ENCODE measurements at regions not wholly inside any gene's neighbourhood (a gene's known extent, or its start where the extent isn't known, plus 50 kb on each side); places are given as distances from the start of the nearest gene placed in this dataset.

- no peak for DNase-seq
- intact Hi-C loops (cut with micrococcal nuclease), result no loop called here
- ChIA-PET CTCF (no interaction called here), POLR2A (no interaction called here)
- Mint-ChIP-seq H3K4me1 (ENCODE audit: low read depth) (peaks cover 4% of the 10 kb centered on the region), H3K9me3 (no peaks in the 10 kb centered on the region), H3K27me3 (peaks cover 5% of the 10 kb centered on the region), H3K36me3 (no peaks in the 10 kb centered on the region), H3K4me3 (no peak overlapping the region), H3K27ac (no peak overlapping the region)
These were observed 313.1 kb upstream of the ZNF32 start for GRCh38 chr10:43961523-43962345.

GRCh38 chr10:43960981-43961380 lies 312.3 kb upstream of the ZNF32 start:
- no peak overlapping the region for H3K4me3 Mint-ChIP-seq
- H3K27ac Mint-ChIP-seq, result no peak overlapping the region
- H3K36me3 Mint-ChIP-seq, result no peaks in the 10 kb centered on the region
- no peaks in the 10 kb centered on the region for H3K9me3 Mint-ChIP-seq
- peaks cover 4% of the 10 kb centered on the region for H3K4me1 Mint-ChIP-seq (ENCODE audit: low read depth)
- intact Hi-C loops (cut with micrococcal nuclease), result no loop called here
- no peak for DNase-seq
- peaks cover 8% of the 10 kb centered on the region for H3K27me3 Mint-ChIP-seq
- CTCF ChIA-PET, result no interaction called here
- POLR2A ChIA-PET, result no interaction called here

- ChIA-PET CTCF (no interaction called here), POLR2A (no interaction called here)
- H3K4me3 Mint-ChIP-seq, result no peak overlapping the region
- H3K27me3 Mint-ChIP-seq, result peaks cover 9% of the 10 kb centered on the region
- intact Hi-C loops (cut with micrococcal nuclease), result no loop called here
- H3K9me3 Mint-ChIP-seq, result no peaks in the 10 kb centered on the region
- H3K36me3 Mint-ChIP-seq, result no peaks in the 10 kb centered on the region
- no peak for DNase-seq
- H3K4me1 Mint-ChIP-seq (ENCODE audit: low read depth), result peaks cover 4% of the 10 kb centered on the region
- no peak overlapping the region for H3K27ac Mint-ChIP-seq
These were observed 311.8 kb upstream of the ZNF32 start for GRCh38 chr10:43960477-43960876.

- ChIA-PET CTCF (no interaction called here), POLR2A (no interaction called here)
- Mint-ChIP-seq H3K36me3 (no peaks in the 10 kb centered on the region), H3K4me1 (ENCODE audit: low read depth) (peaks cover under 1% of the 10 kb centered on the region), H3K4me3 (no peak overlapping the region), H3K27me3 (peaks cover 6% of the 10 kb centered on the region), H3K9me3 (no peaks in the 10 kb centered on the region), H3K27ac (no peak overlapping the region)
- intact Hi-C loops (cut with micrococcal nuclease), result no loop called here
- no peak for DNase-seq
These were observed 311.4 kb upstream of the ZNF32 start for GRCh38 chr10:43960135-43960415.

- H3K27me3 Mint-ChIP-seq, result peaks cover 6% of the 10 kb centered on the region
- H3K27ac Mint-ChIP-seq, result no peak overlapping the region
- no peak for DNase-seq
- intact Hi-C loops (cut with micrococcal nuclease), result no loop called here
- no peaks in the 10 kb centered on the region for H3K9me3 Mint-ChIP-seq
- no peak overlapping the region for H3K4me3 Mint-ChIP-seq
- POLR2A ChIA-PET, result no interaction called here
- H3K36me3 Mint-ChIP-seq, result no peaks in the 10 kb centered on the region
- no peaks in the 10 kb centered on the region for H3K4me1 Mint-ChIP-seq (ENCODE audit: low read depth)
- CTCF ChIA-PET, result no interaction called here
These were observed 310.9 kb upstream of the ZNF32 start for GRCh38 chr10:43959364-43960134.

GRCh38 chr10:43958964-43959363 lies 310.3 kb upstream of the ZNF32 start:
- Mint-ChIP-seq H3K9me3 (no peaks in the 10 kb centered on the region), H3K27me3 (peaks cover 4% of the 10 kb centered on the region), H3K4me1 (ENCODE audit: low read depth) (no peaks in the 10 kb centered on the region), H3K4me3 (no peak overlapping the region), H3K27ac (no peak overlapping the region), H3K36me3 (no peaks in the 10 kb centered on the region)
- intact Hi-C loops (cut with micrococcal nuclease), result no loop called here
- no peak for DNase-seq
- ChIA-PET CTCF (no interaction called here), POLR2A (no interaction called here)

DNA sequence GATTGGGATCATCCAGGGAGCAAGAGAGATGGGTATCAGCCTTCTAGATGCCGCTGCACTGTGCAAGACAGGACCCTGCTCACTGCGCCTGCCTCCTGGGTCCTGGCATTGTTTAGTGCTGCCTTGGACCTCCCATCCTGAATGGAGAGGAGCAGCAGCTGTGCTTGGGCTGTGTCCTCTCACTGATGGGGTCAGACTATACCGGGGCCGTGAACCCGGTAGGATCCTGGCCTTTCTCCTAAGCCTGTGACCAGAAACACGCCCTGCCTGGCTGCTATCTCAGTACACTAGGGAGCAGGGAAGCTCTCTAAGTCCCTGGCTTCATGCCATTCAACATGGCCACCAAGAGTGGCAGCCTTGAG lies 309.4 kb upstream of the ZNF32 start:
- no peaks in the 10 kb centered on the region for H3K9me3 Mint-ChIP-seq
- intact Hi-C loops (cut with micrococcal nuclease), result no loop called here
- no peak for DNase-seq
- H3K36me3 Mint-ChIP-seq, result no peaks in the 10 kb centered on the region
- CTCF ChIA-PET, result no interaction called here
- no peak overlapping the region for H3K4me3 Mint-ChIP-seq
- POLR2A ChIA-PET, result no interaction called here
- H3K27me3 Mint-ChIP-seq, result peaks cover 8% of the 10 kb centered on the region
- no peaks in the 10 kb centered on the region for H3K4me1 Mint-ChIP-seq (ENCODE audit: low read depth)
- H3K27ac Mint-ChIP-seq, result no peak overlapping the region

- Mint-ChIP-seq H3K27ac (no peak overlapping the region), H3K4me3 (no peak overlapping the region), H3K27me3 (peaks cover 12% of the 10 kb centered on the region), H3K9me3 (no peaks in the 10 kb centered on the region), H3K36me3 (no peaks in the 10 kb centered on the region), H3K4me1 (ENCODE audit: low read depth) (no peaks in the 10 kb centered on the region)
- POLR2A ChIA-PET, result no interaction called here
- no peak for DNase-seq
- CTCF ChIA-PET, result no interaction called here
- intact Hi-C loops (cut with micrococcal nuclease), result no loop called here
These were observed 308.8 kb upstream of the ZNF32 start for GRCh38 chr10:43957267-43958070.

DNA sequence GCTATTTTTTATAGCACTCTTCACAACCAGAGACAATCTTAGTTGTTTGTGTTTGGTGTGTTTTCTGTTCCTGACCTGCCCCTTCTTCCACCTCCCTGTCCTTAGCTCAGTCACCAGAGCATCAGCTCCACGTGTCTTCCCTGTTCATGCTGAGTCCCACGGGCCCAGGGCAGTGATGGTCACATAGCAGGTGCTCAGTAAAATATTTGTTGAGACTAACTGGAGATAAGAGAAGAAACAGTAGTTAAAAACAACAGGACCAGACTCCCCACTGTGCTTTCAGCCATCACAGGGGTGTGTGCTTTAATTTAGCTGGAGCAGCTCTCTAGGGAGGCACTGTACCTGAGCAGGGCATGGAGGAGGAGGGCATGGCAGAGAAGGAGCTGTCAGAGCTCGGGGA lies 307.3 kb upstream of the ZNF32 start:
- ChIA-PET CTCF (no interaction called here), POLR2A (no interaction called here)
- intact Hi-C loops (cut with micrococcal nuclease), result no loop called here
- Mint-ChIP-seq H3K36me3 (no peaks in the 10 kb centered on the region), H3K27ac (no peak overlapping the region), H3K4me3 (no peak overlapping the region), H3K9me3 (no peaks in the 10 kb centered on the region), H3K27me3 (peaks cover 17% of the 10 kb centered on the region), H3K4me1 (ENCODE audit: low read depth) (no peaks in the 10 kb centered on the region)
- no peak for DNase-seq

GRCh38 chr10:43955002-43955596 lies 306.4 kb upstream of the ZNF32 start:
- no peak for DNase-seq
- ChIA-PET CTCF (no interaction called here), POLR2A (no interaction called here)
- Mint-ChIP-seq H3K27ac (no peak overlapping the region), H3K36me3 (no peaks in the 10 kb centered on the region), H3K4me1 (ENCODE audit: low read depth) (no peaks in the 10 kb centered on the region), H3K27me3 (peaks cover 20% of the 10 kb centered on the region), H3K9me3 (no peaks in the 10 kb centered on the region), H3K4me3 (no peak overlapping the region)
- intact Hi-C loops (cut with micrococcal nuclease), result no loop called here

DNA sequence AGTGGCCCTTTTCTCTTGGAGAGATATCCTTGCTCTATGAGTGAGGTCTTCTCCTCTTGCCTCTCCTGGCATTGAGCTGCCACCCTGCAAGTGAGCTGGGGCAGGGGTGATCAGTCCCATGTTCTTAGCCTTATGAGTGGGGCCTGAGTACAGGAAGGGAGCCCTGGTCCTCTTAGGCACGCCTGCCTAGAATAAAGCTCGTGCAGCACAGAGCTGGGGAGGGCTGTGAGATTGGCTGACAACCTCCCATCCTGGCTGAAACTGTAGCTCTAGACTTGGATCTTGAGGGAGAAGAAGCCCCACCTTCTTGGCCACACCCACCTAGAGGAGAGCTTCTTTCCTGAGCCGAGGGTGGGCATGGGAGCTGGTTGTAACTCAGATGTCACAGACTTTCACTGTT lies 305.0 kb upstream of the ZNF32 start:
- Mint-ChIP-seq H3K9me3 (no peaks in the 10 kb centered on the region), H3K4me1 (ENCODE audit: low read depth) (no peaks in the 10 kb centered on the region), H3K27me3 (peaks cover 21% of the 10 kb centered on the region), H3K4me3 (no peak overlapping the region), H3K36me3 (no peaks in the 10 kb centered on the region), H3K27ac (no peak overlapping the region)
- DNase-seq, result no peak
- ChIA-PET POLR2A (no interaction called here), CTCF (no interaction called here)
- intact Hi-C loops (cut with micrococcal nuclease), result no loop called here

- intact Hi-C loops (cut with micrococcal nuclease), result no loop called here
- Mint-ChIP-seq H3K4me3 (no peak overlapping the region), H3K27ac (no peak overlapping the region), H3K9me3 (no peaks in the 10 kb centered on the region), H3K4me1 (ENCODE audit: low read depth) (no peaks in the 10 kb centered on the region), H3K36me3 (no peaks in the 10 kb centered on the region), H3K27me3 (peaks cover 21% of the 10 kb centered on the region)
- no peak for DNase-seq
- CTCF ChIA-PET, result no interaction called here
- POLR2A ChIA-PET, result no interaction called here
These were observed 304.1 kb upstream of the ZNF32 start for GRCh38 chr10:43952760-43953159.
